ENCODE measurements at regions not wholly inside any gene's neighbourhood (a gene's known extent, or its start where the extent isn't known, plus 50 kb on each side); places are given as distances from the start of the nearest gene placed in this dataset.
"Not testable (repeated sequence)": the region's sequence is repeated elsewhere in the genome, so short reads cannot be mapped to it uniquely, and the experiment has no call there.

DNA sequence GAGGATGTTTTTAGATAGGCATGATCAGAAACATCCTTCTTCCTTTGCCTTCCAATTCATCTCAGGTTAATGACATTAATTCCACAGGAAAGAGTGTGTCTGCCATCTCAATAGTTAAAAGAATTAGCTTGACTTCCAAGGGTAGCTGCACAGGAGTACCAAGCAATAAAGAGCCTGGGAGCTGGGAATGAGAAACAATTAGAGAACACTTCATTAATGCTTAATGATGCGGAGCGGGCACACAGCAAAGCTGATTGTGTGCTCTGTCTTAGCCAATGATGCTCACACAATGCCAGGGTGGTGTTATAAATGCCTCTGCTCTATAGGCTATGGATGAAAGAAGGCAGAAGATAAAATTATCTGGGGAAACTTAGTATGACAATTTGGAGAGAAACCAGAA, 1052.5 kb upstream of the LCORL start:
- no peaks in the 10 kb centered on the region for H3K36me3 Mint-ChIP-seq (ENCODE audit: low read depth)
- no peak overlapping the region for H3K4me3 Mint-ChIP-seq
- intact Hi-C loops (cut with micrococcal nuclease): no loop called here
- no peak overlapping the region for H3K27ac Mint-ChIP-seq
- H3K4me1 Mint-ChIP-seq (ENCODE audit: low read depth): no peaks in the 10 kb centered on the region
- no peaks in the 10 kb centered on the region for H3K27me3 Mint-ChIP-seq
- no peaks in the 10 kb centered on the region for H3K9me3 Mint-ChIP-seq

DNA sequence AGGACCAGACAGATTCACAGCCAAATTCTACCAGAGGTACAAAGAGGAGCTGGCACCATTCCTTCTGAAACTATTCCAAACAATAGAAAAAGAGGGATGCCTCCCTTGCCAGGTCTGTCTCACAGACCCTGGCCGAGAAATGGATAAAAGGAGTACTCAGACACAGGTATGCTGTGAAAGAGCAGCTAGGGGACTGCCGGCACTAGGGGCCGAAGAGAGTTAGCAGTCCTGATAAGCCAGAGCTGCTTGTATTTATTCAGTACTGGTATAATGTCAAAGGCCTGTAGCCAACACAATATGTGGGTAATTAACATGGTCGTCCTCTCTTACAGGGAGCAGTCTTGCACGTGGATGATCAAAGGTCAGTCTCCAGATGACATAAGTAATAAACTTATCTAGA, 1042.1 kb upstream of the LCORL start:
- no peak overlapping the region for H3K27ac Mint-ChIP-seq
- peaks cover 40% of the 10 kb centered on the region for H3K9me3 Mint-ChIP-seq
- H3K4me1 Mint-ChIP-seq (ENCODE audit: low read depth): no peaks in the 10 kb centered on the region
- no peaks in the 10 kb centered on the region for H3K36me3 Mint-ChIP-seq (ENCODE audit: low read depth)
- no peaks in the 10 kb centered on the region for H3K27me3 Mint-ChIP-seq
- no peak overlapping the region for H3K4me3 Mint-ChIP-seq
- intact Hi-C loops (cut with micrococcal nuclease): no loop called here

DNA sequence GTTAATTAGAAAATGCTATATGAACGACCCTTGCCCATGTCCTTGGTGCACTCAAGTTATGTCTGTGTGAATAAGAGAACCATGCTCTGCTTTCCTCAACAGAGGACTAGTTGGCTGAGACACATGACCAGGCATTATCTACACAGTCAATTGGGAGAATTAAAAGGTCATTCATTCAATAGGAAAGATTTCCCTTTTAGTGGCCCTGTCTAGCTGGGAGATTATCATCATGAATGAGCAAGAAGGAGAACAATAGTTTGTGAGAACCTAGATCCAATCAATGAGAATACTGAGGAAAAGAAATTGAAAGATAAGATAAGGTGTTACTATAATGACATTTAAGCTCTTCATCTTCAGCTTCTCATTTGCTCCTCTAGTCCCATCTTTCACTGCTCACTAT, 1033.4 kb upstream of the LCORL start:
- Mint-ChIP-seq H3K27ac (no peak overlapping the region), H3K36me3 (ENCODE audit: low read depth) (no peaks in the 10 kb centered on the region), H3K27me3 (no peaks in the 10 kb centered on the region), H3K4me3 (no peak overlapping the region), H3K4me1 (ENCODE audit: low read depth) (no peaks in the 10 kb centered on the region), H3K9me3 (peaks cover 16% of the 10 kb centered on the region)
- intact Hi-C loops (cut with micrococcal nuclease): no loop called here

DNA sequence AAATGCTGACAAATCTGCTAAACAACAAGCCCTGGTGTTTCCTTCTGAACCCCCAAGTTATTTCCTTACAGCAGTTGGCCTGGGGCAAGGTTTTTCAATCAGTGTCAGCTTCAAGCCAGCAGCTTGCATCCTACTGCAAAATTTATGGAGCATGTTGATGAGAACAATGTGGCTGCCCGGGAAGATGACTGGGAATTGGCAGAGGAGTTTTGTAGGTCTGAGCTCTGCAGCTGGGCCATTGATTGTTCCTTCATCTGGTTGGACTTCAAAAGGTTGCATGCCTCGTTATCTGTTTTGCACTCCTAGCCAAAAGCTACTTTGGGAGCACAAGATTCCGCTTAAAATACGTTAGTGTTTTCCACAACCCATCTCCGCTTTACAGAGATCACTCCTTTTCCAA, 1030.3 kb upstream of the LCORL start:
- H3K36me3 Mint-ChIP-seq (ENCODE audit: low read depth): no peaks in the 10 kb centered on the region
- intact Hi-C loops (cut with micrococcal nuclease): no loop called here

DNA sequence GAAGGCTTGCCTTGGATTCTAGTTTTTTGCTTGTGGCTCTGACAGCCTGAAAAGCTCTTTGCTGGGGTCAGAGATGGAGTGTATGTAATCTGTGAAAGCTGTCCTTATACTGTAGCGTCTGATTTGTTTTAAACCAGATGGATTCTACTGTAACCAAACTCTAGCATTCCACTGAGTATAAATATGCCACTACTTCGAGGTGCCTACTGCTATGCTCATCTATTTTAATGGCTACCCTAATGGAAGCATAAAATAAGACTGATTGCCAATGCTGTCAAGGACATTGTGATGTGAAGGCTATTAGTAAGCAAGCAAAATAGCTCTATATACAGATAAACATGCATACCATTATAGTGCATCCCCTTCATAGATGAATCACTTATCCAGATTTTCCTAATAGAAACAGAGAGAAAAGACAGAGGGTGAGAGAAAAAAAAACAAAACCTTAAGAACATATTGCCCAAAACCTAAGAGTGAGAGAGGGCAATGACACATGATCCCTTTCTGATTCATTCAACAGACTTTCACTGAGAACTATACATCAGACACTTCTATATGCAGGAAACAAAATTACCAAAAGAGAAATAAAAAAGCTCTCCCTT, 1025.8 kb upstream of the LCORL start:
- no peak overlapping the region for H3K4me3 Mint-ChIP-seq
- intact Hi-C loops (cut with micrococcal nuclease): no loop called here
- H3K27ac Mint-ChIP-seq: no peak overlapping the region
- no peaks in the 10 kb centered on the region for H3K27me3 Mint-ChIP-seq
- no peaks in the 10 kb centered on the region for H3K36me3 Mint-ChIP-seq (ENCODE audit: low read depth)
- H3K4me1 Mint-ChIP-seq (ENCODE audit: low read depth): no peaks in the 10 kb centered on the region
- peaks cover 25% of the 10 kb centered on the region for H3K9me3 Mint-ChIP-seq

More for the DNA sequence above, 1030.3 kb upstream of the LCORL start:
- no peaks in the 10 kb centered on the region for H3K4me1 Mint-ChIP-seq (ENCODE audit: low read depth)
- H3K27ac Mint-ChIP-seq: no peak overlapping the region
- H3K27me3 Mint-ChIP-seq: no peaks in the 10 kb centered on the region
- H3K4me3 Mint-ChIP-seq: no peak overlapping the region
- H3K9me3 Mint-ChIP-seq: no peaks in the 10 kb centered on the region

DNA sequence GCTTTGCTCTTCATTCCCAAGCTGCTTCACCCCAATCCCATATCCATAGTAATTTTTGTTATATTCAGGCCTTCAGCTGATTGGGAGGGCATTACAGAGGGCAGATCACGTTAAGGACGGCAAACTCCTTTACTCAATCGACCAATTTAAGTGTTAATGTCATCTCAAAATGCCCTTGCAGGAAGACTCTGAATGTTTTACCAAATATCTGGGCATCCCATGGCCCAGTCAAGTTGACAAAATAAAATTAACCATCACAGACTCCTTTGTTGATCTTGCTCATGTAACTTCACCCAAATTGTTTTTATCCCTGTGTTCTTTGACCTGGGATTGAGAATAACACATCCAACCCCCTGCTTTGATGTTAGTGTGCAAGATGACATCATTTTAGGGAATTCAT, 1018.3 kb upstream of the LCORL start:
- Mint-ChIP-seq H3K36me3 (ENCODE audit: low read depth) (no peaks in the 10 kb centered on the region), H3K4me3 (no peak overlapping the region), H3K27ac (no peak overlapping the region), H3K9me3 (peaks cover 14% of the 10 kb centered on the region), H3K27me3 (no peaks in the 10 kb centered on the region), H3K4me1 (ENCODE audit: low read depth) (no peaks in the 10 kb centered on the region)
- intact Hi-C loops (cut with micrococcal nuclease): no loop called here

DNA sequence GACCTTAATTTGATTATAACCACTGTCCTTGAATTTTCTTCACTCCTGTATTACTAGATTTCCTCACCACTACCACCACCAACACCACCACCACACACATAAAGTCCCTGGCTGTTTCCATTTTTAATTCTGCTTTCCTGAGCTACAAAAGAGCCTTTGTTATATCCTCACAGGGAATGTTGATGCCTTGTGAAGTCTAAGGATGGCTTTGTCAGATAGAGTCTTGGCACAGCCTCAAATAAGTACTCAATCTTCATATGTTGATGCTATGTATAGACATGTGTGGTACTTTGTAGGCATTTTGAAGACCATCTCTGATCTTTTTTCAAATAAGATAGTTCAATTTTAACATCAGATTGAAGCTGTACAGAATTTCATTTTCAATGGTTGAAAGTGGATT, 1016.7 kb upstream of the LCORL start:
- H3K36me3 Mint-ChIP-seq (ENCODE audit: low read depth): no peaks in the 10 kb centered on the region
- H3K9me3 Mint-ChIP-seq: peaks cover under 1% of the 10 kb centered on the region
- no peak overlapping the region for H3K4me3 Mint-ChIP-seq
- H3K27me3 Mint-ChIP-seq: no peaks in the 10 kb centered on the region
- intact Hi-C loops (cut with micrococcal nuclease): no loop called here
- no peaks in the 10 kb centered on the region for H3K4me1 Mint-ChIP-seq (ENCODE audit: low read depth)
- no peak overlapping the region for H3K27ac Mint-ChIP-seq

DNA sequence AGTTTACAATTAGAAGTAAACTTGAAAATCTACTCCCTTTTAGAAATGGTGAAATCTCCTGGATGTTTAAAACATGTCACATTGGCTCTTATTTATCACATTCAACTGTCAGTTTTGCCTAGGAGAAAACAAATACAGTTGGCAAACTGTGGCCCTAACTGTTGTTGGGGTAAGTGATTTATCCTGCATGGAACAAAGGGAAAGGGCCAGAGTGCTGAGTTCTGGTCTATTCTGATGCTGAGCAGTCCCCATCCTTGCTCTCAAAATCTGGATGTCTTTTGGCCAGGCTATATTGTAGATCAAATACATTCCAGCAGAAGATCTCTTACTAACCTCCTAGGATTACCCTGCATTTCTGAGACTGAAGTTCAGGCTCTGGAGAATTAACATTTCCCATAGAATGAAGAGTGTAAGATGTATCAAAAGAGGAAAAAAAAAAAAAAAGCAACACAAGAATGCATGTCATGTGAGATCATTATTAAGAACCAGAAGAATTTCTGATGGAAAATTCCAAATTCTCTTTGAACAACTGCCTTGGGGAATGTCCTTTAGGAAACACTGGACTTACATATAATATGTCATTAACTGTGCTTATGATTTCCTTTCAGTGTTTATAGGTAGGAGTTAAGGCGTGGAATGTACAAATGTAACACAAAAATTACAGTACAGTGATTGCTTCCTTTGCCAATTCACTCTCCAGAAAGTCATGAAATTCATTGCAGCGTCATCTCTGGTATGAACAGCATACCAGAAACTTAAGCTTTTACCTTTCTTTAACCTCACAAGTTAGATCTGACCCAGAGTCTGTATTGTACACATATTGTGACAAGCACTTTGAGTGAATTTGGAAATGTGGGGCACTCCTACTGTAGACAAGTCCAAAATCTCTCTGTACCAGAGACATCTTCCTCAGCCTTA, 1012.5 kb upstream of the LCORL start:
- H3K27ac Mint-ChIP-seq: no peak overlapping the region
- intact Hi-C loops (cut with micrococcal nuclease): no loop called here
- H3K4me3 Mint-ChIP-seq: no peak overlapping the region
- H3K4me1 Mint-ChIP-seq (ENCODE audit: low read depth): no peaks in the 10 kb centered on the region
- peaks cover 5% of the 10 kb centered on the region for H3K9me3 Mint-ChIP-seq
- no peaks in the 10 kb centered on the region for H3K27me3 Mint-ChIP-seq
- H3K36me3 Mint-ChIP-seq (ENCODE audit: low read depth): no peaks in the 10 kb centered on the region

DNA sequence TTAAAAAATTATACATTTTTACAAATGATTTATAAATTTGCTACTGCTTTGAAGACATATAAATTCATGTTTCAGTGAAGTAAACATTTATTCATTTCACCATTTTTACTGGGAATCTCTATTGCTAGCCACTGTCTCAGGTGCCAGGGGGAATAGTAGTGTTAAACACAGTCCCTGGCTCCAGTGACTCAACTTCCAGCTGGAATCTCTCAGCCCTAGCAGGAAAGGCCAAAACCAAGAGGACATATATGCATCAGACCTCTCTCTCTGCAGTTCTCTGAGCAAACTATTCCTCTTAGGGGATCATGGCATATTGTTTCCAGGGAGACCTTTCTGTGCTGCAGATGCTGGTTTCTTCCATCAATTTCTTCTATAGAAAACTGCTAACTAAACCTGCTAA, 1009.0 kb upstream of the LCORL start:
- Mint-ChIP-seq H3K9me3 (peaks cover 5% of the 10 kb centered on the region), H3K27ac (no peak overlapping the region), H3K27me3 (no peaks in the 10 kb centered on the region), H3K4me1 (ENCODE audit: low read depth) (no peaks in the 10 kb centered on the region), H3K36me3 (ENCODE audit: low read depth) (no peaks in the 10 kb centered on the region), H3K4me3 (no peak overlapping the region)
- intact Hi-C loops (cut with micrococcal nuclease): no loop called here

DNA sequence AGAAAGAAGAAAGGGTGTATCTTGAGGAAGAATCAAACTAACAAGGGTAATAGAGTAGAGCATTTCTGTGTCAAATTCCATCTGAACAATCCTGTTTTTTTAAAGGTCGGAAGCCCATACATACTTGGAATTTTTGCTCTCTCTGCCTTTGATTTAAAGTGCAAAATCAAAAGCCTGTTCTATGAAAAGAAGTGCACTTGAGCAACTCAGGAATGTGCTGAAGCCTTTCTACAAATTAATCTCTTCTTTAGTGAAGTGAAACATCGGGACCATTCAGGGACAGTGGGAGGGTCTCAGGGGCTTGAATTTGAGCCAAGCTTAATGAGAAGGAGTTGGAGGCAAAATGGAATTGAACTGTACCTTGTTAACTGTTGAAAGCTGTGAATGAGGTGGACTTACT, 1008.5 kb upstream of the LCORL start:
- intact Hi-C loops (cut with micrococcal nuclease): no loop called here
- Mint-ChIP-seq H3K36me3 (ENCODE audit: low read depth) (no peaks in the 10 kb centered on the region), H3K27ac (no peak overlapping the region), H3K4me1 (ENCODE audit: low read depth) (no peaks in the 10 kb centered on the region), H3K4me3 (no peak overlapping the region), H3K27me3 (no peaks in the 10 kb centered on the region), H3K9me3 (peaks cover 5% of the 10 kb centered on the region)

DNA sequence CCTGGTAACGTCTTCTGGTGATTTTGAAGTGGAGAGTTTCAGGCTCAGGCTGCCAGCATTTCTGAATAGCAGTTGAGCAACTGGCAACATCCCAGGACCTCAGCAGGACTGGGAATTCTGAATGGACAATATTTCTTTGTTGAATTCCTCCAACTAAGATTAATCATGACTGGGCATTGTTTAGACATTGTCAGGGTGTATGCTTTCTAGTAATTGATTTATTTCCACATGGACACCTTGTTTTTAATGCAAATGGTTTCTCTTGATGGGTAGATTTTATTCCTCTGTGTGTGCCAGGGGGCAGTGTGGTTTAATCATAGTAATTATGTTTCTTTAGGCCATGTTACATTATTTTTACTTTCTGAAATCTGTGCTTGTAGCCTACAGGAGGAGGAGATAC, 1004.7 kb upstream of the LCORL start:
- Mint-ChIP-seq H3K36me3 (ENCODE audit: low read depth) (no peaks in the 10 kb centered on the region), H3K4me1 (ENCODE audit: low read depth) (no peaks in the 10 kb centered on the region), H3K4me3 (no peak overlapping the region), H3K27ac (no peak overlapping the region), H3K9me3 (no peaks in the 10 kb centered on the region), H3K27me3 (no peaks in the 10 kb centered on the region)
- intact Hi-C loops (cut with micrococcal nuclease): no loop called here

DNA sequence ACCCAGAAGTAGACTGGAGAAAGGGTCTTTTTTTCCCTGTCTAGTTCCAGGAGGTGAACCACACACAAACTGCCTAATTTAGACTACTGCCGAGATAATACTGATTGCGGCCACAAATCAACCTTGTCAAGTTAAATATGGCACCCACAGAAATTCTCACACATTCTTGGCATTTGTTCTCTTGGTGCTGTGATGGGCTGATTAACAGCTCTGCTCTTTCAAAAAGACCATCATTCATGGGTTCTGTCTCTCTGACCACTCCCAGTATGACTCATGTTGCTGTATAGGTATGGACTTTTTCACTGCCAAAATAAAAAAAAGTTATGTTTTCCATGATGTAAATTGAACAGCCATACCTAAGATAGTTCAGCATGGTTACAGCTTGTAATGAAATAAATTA, 1003.5 kb upstream of the LCORL start:
- H3K27ac Mint-ChIP-seq: no peak overlapping the region
- no peaks in the 10 kb centered on the region for H3K9me3 Mint-ChIP-seq
- no peaks in the 10 kb centered on the region for H3K36me3 Mint-ChIP-seq (ENCODE audit: low read depth)
- H3K4me1 Mint-ChIP-seq (ENCODE audit: low read depth): no peaks in the 10 kb centered on the region
- no peak overlapping the region for H3K4me3 Mint-ChIP-seq
- intact Hi-C loops (cut with micrococcal nuclease): no loop called here
- H3K27me3 Mint-ChIP-seq: no peaks in the 10 kb centered on the region

DNA sequence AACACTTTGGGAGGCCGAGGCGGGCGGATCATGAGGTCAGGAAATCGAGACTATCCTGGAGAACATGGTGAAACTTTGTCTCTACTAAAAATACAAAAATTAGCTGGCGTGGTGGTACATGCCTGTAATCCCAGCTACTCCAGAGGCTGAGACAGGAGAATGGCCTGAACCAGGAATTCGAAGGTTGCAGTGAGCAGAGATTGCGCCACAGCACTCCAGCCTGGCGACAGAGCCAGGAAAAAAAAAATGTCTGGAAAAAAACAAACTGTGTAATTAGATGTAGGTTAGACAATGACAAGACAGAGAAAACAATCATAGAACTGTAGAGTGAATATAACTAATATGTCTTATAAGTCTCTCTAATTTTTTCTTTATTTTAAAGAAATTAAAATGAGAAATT, 1002.5 kb upstream of the LCORL start:
- intact Hi-C loops (cut with micrococcal nuclease): no loop called here
- no peaks in the 10 kb centered on the region for H3K36me3 Mint-ChIP-seq (ENCODE audit: low read depth)
- H3K4me1 Mint-ChIP-seq (ENCODE audit: low read depth): no peaks in the 10 kb centered on the region
- no peaks in the 10 kb centered on the region for H3K27me3 Mint-ChIP-seq
- H3K27ac Mint-ChIP-seq: no peak overlapping the region
- no peak overlapping the region for H3K4me3 Mint-ChIP-seq
- no peaks in the 10 kb centered on the region for H3K9me3 Mint-ChIP-seq

DNA sequence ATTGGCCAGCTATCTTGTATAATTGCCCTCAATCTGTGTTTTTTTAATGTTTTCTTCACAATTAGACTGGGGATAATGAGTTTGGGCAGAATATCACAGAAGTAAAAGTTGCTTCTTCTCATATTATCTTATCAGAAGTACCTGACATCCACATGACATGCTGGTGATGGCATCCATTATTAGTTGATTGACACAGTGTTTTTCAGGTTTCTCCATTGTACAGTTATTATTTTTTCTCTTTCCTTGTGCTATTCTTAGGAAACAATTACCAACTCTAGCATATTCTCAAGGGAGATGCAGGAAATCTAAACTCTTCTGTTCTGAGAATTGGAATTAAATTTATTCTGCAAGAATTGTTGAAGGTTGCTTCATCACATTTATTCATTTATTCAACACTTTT, 1000.1 kb upstream of the LCORL start:
- Mint-ChIP-seq H3K27ac (no peak overlapping the region), H3K27me3 (no peaks in the 10 kb centered on the region), H3K4me3 (no peak overlapping the region), H3K36me3 (ENCODE audit: low read depth) (no peaks in the 10 kb centered on the region), H3K4me1 (ENCODE audit: low read depth) (no peaks in the 10 kb centered on the region), H3K9me3 (no peaks in the 10 kb centered on the region)
- intact Hi-C loops (cut with micrococcal nuclease): no loop called here

DNA sequence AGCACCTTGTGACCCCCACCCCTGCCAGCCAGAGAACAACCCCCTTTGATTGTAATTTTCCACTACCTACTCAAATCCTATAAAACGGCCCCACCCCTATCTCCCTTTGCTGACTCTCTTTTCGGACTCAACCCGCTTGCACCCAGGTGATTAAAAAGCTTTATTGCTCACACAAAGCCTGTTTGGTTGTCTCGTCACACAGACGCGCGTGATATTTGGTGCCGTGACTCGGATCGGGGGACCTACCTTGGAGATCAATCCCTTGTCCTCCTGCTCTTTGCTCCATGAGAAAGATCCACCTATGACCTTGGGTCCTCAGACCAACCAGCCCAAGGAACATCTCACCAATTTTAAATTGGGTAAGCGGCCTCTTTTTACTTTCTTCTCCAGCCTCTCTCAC, 995.0 kb upstream of the LCORL start:
- not testable (repeated sequence) for H3K9me3 Mint-ChIP-seq

More for the DNA sequence above, 995.0 kb upstream of the LCORL start:
- H3K4me3 Mint-ChIP-seq; H3K27me3 Mint-ChIP-seq; H3K4me1 Mint-ChIP-seq (ENCODE audit: low read depth); H3K27ac Mint-ChIP-seq; intact Hi-C loops (cut with micrococcal nuclease); H3K36me3 Mint-ChIP-seq (ENCODE audit: low read depth): not testable (repeated sequence)

Data from dendritic cell treated with granulocyte-macrophage colony-stimulating factor and Interleukin-4, amounts not matched to agents 40 ng/mL and 50 ng/mL, for 4 days (primary cell).